ENCODE measurements at regions not wholly inside any gene's neighbourhood (a gene's known extent, or its start where the extent isn't known, plus 50 kb on each side); places are given as distances from the start of the nearest gene placed in this dataset.
A peak's percentile ranks its signal among the peaks of the same experiment; 100 is the strongest.

DNA sequence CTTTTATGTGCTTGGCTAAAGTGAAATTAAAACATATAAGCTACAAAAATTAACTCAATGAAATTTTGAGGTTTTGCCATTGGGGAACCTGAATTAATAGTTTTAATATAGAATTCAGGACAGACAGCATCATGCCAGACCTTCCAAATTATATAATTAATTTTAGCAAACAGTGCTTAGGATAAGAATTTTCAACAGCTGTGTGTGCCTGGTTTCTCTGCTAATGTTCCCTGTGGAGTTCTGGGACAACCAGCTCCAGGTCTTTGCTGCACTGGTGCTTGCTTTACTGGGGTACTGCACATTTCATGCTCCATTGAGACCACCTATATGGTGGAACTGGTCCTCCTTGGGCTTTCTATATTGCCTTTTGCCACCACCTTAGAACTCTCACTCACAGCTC lies 199.5 kb downstream of the NDFIP2 start:
- no peak overlapping the region for H3K27ac ChIP-seq
- intact Hi-C loops (cut with DNase I), result no loop called here
- TF ChIP-seq POLR2AphosphoS5 (IDR thresholded peaks at IDR 0.05), result no peak
- no peak for TF ChIP-seq CTCF (IDR thresholded peaks at IDR 0.05)
- no peak for TF ChIP-seq POLR2A (IDR thresholded peaks at IDR 0.05)
- no peaks in the 10 kb centered on the region for H3K27me3 ChIP-seq (replicated peaks; ENCODE audit: insufficient read depth)
- H3K36me3 ChIP-seq, result no peaks in the 10 kb centered on the region
- no peak overlapping the region for H3K4me3 ChIP-seq
- H3K4me1 ChIP-seq (replicated peaks), result no peaks in the 10 kb centered on the region
- no peak for DNase-seq (ENCODE audit: low spot score)
- no peaks in the 10 kb centered on the region for H3K9me3 ChIP-seq

DNA sequence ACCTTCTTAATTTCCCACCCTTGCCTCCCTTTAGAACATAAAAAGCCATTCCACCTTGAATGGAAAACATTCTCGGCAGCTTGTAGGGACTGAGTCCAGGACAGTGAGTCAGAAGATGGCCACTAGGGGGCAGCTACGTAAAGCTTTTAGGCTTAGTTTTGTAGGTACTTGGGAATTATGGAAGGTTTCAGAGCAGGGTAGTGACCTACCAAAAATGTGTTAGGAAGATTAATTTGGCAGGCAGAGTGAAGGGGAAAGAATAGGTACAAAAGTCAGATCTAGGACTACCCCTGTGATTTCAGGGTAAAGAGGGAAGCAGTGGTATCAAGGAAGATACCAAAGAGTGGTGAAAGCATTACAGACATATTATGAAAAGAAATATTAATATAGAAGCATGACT lies 198.4 kb downstream of the NDFIP2 start:
- Histone ChIP-seq H3K27me3 (replicated peaks; ENCODE audit: insufficient read depth) (no peaks in the 10 kb centered on the region), H3K4me3 (no peak overlapping the region), H3K36me3 (no peaks in the 10 kb centered on the region), H3K27ac (no peak overlapping the region), H3K4me1 (replicated peaks) (no peaks in the 10 kb centered on the region), H3K9me3 (no peaks in the 10 kb centered on the region)
- TF ChIP-seq CTCF (IDR thresholded peaks at IDR 0.05) (peak; percentile 12 to 72 (median 60)), POLR2AphosphoS5 (IDR thresholded peaks at IDR 0.05) (no peak)
- DNase-seq (ENCODE audit: low spot score), result peak; percentile 51
- WGBS, result 38% methylated on average over 2 of the region's 2 CpGs
- intact Hi-C loops (cut with DNase I), result loop anchor here (10.0 kb wide), 1 partner anchor 685 kb away; no protein-coding TSS in a partner anchor

DNA sequence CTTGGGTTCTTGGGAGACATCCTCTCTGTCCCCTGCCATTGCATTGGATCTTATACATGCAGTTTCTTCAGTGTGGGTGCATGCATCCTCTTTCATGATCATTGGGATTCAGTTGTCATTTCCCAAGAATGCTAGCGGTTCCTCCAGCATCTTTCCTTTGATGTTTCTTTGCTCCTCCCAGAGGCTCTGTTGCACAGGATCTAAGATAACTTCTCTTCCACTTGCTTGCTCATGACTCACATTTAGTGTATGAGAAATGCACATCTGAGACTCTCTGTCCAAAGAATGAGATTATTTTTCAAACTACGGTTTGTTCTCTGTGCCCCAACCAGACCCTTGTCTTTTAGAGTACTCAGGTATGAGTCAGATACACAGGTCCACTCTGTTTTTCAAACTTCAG lies 197.1 kb downstream of the NDFIP2 start:
- no peak overlapping the region for H3K4me3 ChIP-seq
- intact Hi-C loops (cut with DNase I), result loop anchor here (10.0 kb wide), 1 partner anchor 687 kb away; no protein-coding TSS in a partner anchor

GRCh38 chr13:79675931-79676660 lies 195.1 kb downstream of the NDFIP2 start:
- TF ChIP-seq POLR2A (IDR thresholded peaks at IDR 0.05) (no peak), POLR2AphosphoS5 (IDR thresholded peaks at IDR 0.05) (no peak), CTCF (IDR thresholded peaks at IDR 0.05) (peak in 1 of 4 experiments; percentile 14)
- H3K4me3 ChIP-seq, result no peak overlapping the region
- H3K27ac ChIP-seq, result no peak overlapping the region
- intact Hi-C loops (cut with DNase I), result loop anchor here (10.0 kb wide), 1 partner anchor 689 kb away; no protein-coding TSS in a partner anchor
- no peaks in the 10 kb centered on the region for H3K36me3 ChIP-seq
- H3K27me3 ChIP-seq (replicated peaks; ENCODE audit: insufficient read depth), result no peaks in the 10 kb centered on the region
- no peaks in the 10 kb centered on the region for H3K4me1 ChIP-seq (replicated peaks)
- H3K9me3 ChIP-seq, result no peaks in the 10 kb centered on the region
- no peak for DNase-seq (ENCODE audit: low spot score)
- whole genome bisulfite sequencing, result 69% methylated on average over 7 of the region's 7 CpGs

More for the DNA sequence above, 197.1 kb downstream of the NDFIP2 start:
- Histone ChIP-seq H3K27me3 (replicated peaks; ENCODE audit: insufficient read depth) (no peaks in the 10 kb centered on the region), H3K36me3 (no peaks in the 10 kb centered on the region), H3K4me1 (replicated peaks) (no peaks in the 10 kb centered on the region), H3K27ac (no peak overlapping the region), H3K9me3 (no peaks in the 10 kb centered on the region)
- 93% methylated on average over 2 of the region's 2 CpGs for WGBS
- TF ChIP-seq POLR2AphosphoS5 (IDR thresholded peaks at IDR 0.05) (no peak), POLR2A (IDR thresholded peaks at IDR 0.05) (no peak), CTCF (IDR thresholded peaks at IDR 0.05) (no peak)
- DNase-seq (ENCODE audit: low spot score), result no peak

Data from prostate gland (tissue), 2 donors.